H1 (cell line): ENCODE measurements at regions not wholly inside any gene's neighbourhood (a gene's known extent, or its start where the extent isn't known, plus 50 kb on each side); places are given as distances from the start of the nearest gene placed in this dataset.

Experiments
- CTCF ChIA-PET: fragments of 300-600 bp; sonication (Branson Sonifier 250); formaldehyde crosslinking; loops from one replicate; lab custom pipeline; 2021; ENCODE audit not compliant: partially characterized antibody; lab: Charles Lee
- POLR2A ChIA-PET: fragments of 300-600 bp; sonication (Branson Sonifier 250); formaldehyde crosslinking; loops from one replicate; lab custom pipeline; 2021; ENCODE audit warnings: inconsistent platforms; ENCODE audit not compliant: partially characterized antibody; lab: Charles Lee
- DNase-seq, 2 experiments: peaks; one replicate each; pipeline versions ENCODE4 v3.0.0 to v3.0.0-alpha.2; 2010 to 2022; ENCODE audit warnings: low spot score in 2 of 2, low read depth in 1 of 2, mixed read lengths in 1 of 2
- FAIRE-seq: peaks from 2 replicates; lab custom pipeline; 2011; peaks lifted over from hg19 to GRCh38; lab: Jason Lieb, UNC
- H2AFZ ChIP-seq: 2 replicates; pipeline ENCODE4 v1.8.1; 2012; ENCODE audit warnings: low read length, inconsistent platforms
- H2AK5ac ChIP-seq: 2 replicates; pipeline ENCODE4 v1.6.1; 2013; ENCODE audit warnings: low read depth, low read length
- H2BK120ac ChIP-seq: replicated peaks from 2 replicates; pipeline ENCODE3; 2013; ENCODE audit warnings: low read depth, low read length, inconsistent platforms
- H2BK12ac ChIP-seq: 2 replicates; pipeline ENCODE4 v1.6.1; 2013; ENCODE audit warnings: low read depth, low read length
- H2BK15ac ChIP-seq: 2 replicates; pipeline ENCODE4 v1.6.1; 2013; ENCODE audit warnings: low read length
- H2BK20ac ChIP-seq: 2 replicates; pipeline ENCODE4 v1.6.1; 2013; ENCODE audit warnings: low read length
- H2BK5ac ChIP-seq: 2 replicates; pipeline ENCODE4 v1.6.1; 2013; ENCODE audit warnings: low read depth, low read length
- H3K14ac ChIP-seq: 2 replicates; pipeline ENCODE4 v1.6.1; 2013; ENCODE audit warnings: inconsistent platforms; ENCODE audit not compliant: insufficient read length
- H3K18ac ChIP-seq: 2 replicates; pipeline ENCODE4 v1.6.1; 2013; ENCODE audit warnings: low read length; ENCODE audit errors: extremely low read depth
- H3K23ac ChIP-seq: 2 replicates; pipeline ENCODE4 v1.6.1; 2013; ENCODE audit warnings: inconsistent platforms; ENCODE audit not compliant: insufficient read length
- H3K23me2 ChIP-seq: 2 replicates; pipeline ENCODE4 v1.6.1; 2013; ENCODE audit warnings: low read depth, low read length
- H3K27ac ChIP-seq: 2 replicates; pipeline ENCODE4 v1.6.1; 2011; ENCODE audit warnings: low read depth, low read length, inconsistent platforms
- H3K27me3 ChIP-seq, 4 experiments: replicated peaks in 1 of 4; 1 replicate in 1 of 4; 2 replicates in 3 of 4; pipeline versions ENCODE4 v1.6.1 to v1.8.1; 2011 to 2013; ENCODE audit warnings: low read length in 3 of 4, mild to moderate bottlenecking in 3 of 4, inconsistent platforms in 2 of 4, mixed read lengths in 2 of 4, moderate library complexity in 1 of 4; ENCODE audit not compliant: control insufficient read depth in 3 of 4, insufficient read depth in 3 of 4; ENCODE audit errors: extremely low read depth in 1 of 4
- H3K36me3 ChIP-seq, 4 experiments: 2 replicates each; pipeline versions ENCODE4 v1.6.1 to v1.8.1; 2011 to 2013; ENCODE audit warnings: mild to moderate bottlenecking in 4 of 4, low read length in 3 of 4, moderate library complexity in 2 of 4, control low read depth in 1 of 4, inconsistent platforms in 1 of 4; ENCODE audit not compliant: insufficient read depth in 4 of 4, control insufficient read depth in 2 of 4
- H3K4ac ChIP-seq: replicated peaks from 2 replicates; pipeline ENCODE3; 2013; ENCODE audit warnings: low read length, low read depth, mixed read lengths, inconsistent platforms; ENCODE audit not compliant: insufficient read length
- H3K4me1 ChIP-seq, 4 experiments: replicated peaks in 1 of 4; 1 replicate in 1 of 4; 2 replicates in 3 of 4; pipeline versions ENCODE4 v1.6.1 to v1.8.1; 2011 to 2013; ENCODE audit warnings: low read length in 3 of 4, inconsistent platforms in 2 of 4, mixed read lengths in 1 of 4; ENCODE audit not compliant: insufficient read depth in 4 of 4, control insufficient read depth in 3 of 4
- H3K4me2 ChIP-seq, 2 experiments: 2 replicates each; pipeline versions ENCODE4 v1.6.1 to v1.8.1; 2011 to 2013; ENCODE audit warnings: low read depth in 2 of 2, low read length in 2 of 2, control low read depth in 1 of 2, inconsistent platforms in 1 of 2, mild to moderate bottlenecking in 1 of 2; ENCODE audit not compliant: insufficient read depth in 1 of 2
- H3K4me3 ChIP-seq, 4 experiments: fragments of 200-600, 300-600 bp in 1 of 4; sonication (generic), shearing (Covaris generic), sonication (Bioruptor Twin) in 1 of 4; 2 replicates each; pipeline versions ENCODE4 v1.5.1 to v1.8.1; 2011 to 2016; ENCODE audit warnings: low read length in 4 of 4, low read depth in 3 of 4, control low read depth in 2 of 4, inconsistent platforms in 2 of 4, mild to moderate bottlenecking in 2 of 4, mixed read lengths in 1 of 4, moderate library complexity in 1 of 4; ENCODE audit not compliant: insufficient read depth in 2 of 4; ENCODE audit errors: extremely low read depth in 1 of 4
- H3K56ac ChIP-seq: replicated peaks from 2 replicates; pipeline ENCODE3; 2013; ENCODE audit warnings: low read depth, mild to moderate bottlenecking, mixed read lengths, low read length, inconsistent platforms; ENCODE audit not compliant: insufficient read length
- H3K79me1 ChIP-seq: 2 replicates; pipeline ENCODE4 v1.6.1; 2013; ENCODE audit warnings: low read depth, low read length, control low read depth
- H3K79me2 ChIP-seq, 2 experiments: 2 replicates each; pipeline versions ENCODE4 v1.6.1 to v1.8.1; 2012 to 2013; ENCODE audit warnings: low read length in 2 of 2, mild to moderate bottlenecking in 2 of 2, inconsistent platforms in 1 of 2; ENCODE audit not compliant: insufficient read depth in 2 of 2, control insufficient read depth in 1 of 2
- H3K9ac ChIP-seq, 4 experiments: replicated peaks in 1 of 4; 1 replicate in 1 of 4; 2 replicates in 3 of 4; pipeline versions ENCODE4 v1.6.1 to v1.8.1; 2011 to 2013; ENCODE audit warnings: low read depth in 3 of 4, low read length in 3 of 4, control low read depth in 2 of 4, mild to moderate bottlenecking in 2 of 4, moderate library complexity in 2 of 4, inconsistent platforms in 1 of 4; ENCODE audit errors: extremely low read depth in 1 of 4
- H3K9me3 ChIP-seq, 2 experiments: 2 replicates each; pipeline versions ENCODE4 v1.6.1 to v1.8.1; 2012 to 2013; ENCODE audit warnings: mild to moderate bottlenecking in 2 of 2, moderate library complexity in 2 of 2, control low read depth in 1 of 2, inconsistent platforms in 1 of 2, low read depth in 1 of 2, low read length in 1 of 2, mixed read lengths in 1 of 2; ENCODE audit not compliant: insufficient read depth in 2 of 2
- H4K20me1 ChIP-seq, 2 experiments: replicated peaks in 1 of 2; 2 replicates each; pipeline versions ENCODE3 to v1.8.1; 2011 to 2013; ENCODE audit warnings: inconsistent platforms in 2 of 2, low read length in 2 of 2, mild to moderate bottlenecking in 1 of 2; ENCODE audit not compliant: insufficient read depth in 2 of 2, control insufficient read depth in 1 of 2
- H4K5ac ChIP-seq: 2 replicates; pipeline ENCODE4 v1.6.1; 2013; ENCODE audit warnings: low read length, low read depth, mixed read lengths, inconsistent platforms; ENCODE audit not compliant: insufficient read length
- H4K8ac ChIP-seq: 2 replicates; pipeline ENCODE4 v1.8.0; 2013; ENCODE audit warnings: mild to moderate bottlenecking, moderate library complexity, low read length, inconsistent platforms; ENCODE audit not compliant: insufficient read depth; ENCODE audit errors: extremely low read depth
- H4K91ac ChIP-seq: replicated peaks from 2 replicates; pipeline ENCODE3; 2013; ENCODE audit warnings: low read length, mixed read lengths, inconsistent platforms; ENCODE audit not compliant: insufficient read length
- FOSL1 ChIP-seq: IDR thresholded peaks from 2 replicates; pipeline ENCODE4 v1.6.1; 2011; ENCODE audit warnings: mild to moderate bottlenecking, low read depth, low read length, moderate library complexity; ENCODE audit not compliant: insufficient read depth
- GABPA ChIP-seq: IDR thresholded peaks from 2 replicates; pipeline ENCODE4 v1.6.1; 2011; ENCODE audit warnings: mild to moderate bottlenecking, low read length, moderate library complexity, borderline replicate concordance; ENCODE audit not compliant: insufficient read depth
- GTF2F1 ChIP-seq: IDR thresholded peaks from 2 replicates; pipeline ENCODE4 v1.6.1; 2012; ENCODE audit warnings: low read depth, low read length, improper control_type of control experiment, borderline replicate concordance
- WGBS, 2 experiments: shearing (Covaris generic) in 1 of 2; methylation state at CpG; one replicate each; pipeline versions ENCODE4 v1.1.6 to v1.1.7; 2013 to 2015; ENCODE audit warnings: low lambda C conversion rate in 2 of 2, mixed read lengths in 2 of 2, inconsistent platforms in 1 of 2, low coverage in 1 of 2, missing lambda C conversion rate in 1 of 2; ENCODE audit not compliant: insufficient replicate concordance in 2 of 2, insufficient coverage in 1 of 2, insufficient read length in 1 of 2; ENCODE audit errors: extremely low coverage in 1 of 2, missing lambda C conversion rate in 1 of 2; 5-methylcytosine and 5-hydroxymethylcytosine counted together

GRCh38 chr10:61010863-61011262 lies 66.9 kb upstream of the RHOBTB1 start:
- H3K27ac ChIP-seq = no peak overlapping the region
- H2BK15ac ChIP-seq = no peak overlapping the region
- H3K14ac ChIP-seq = no peak overlapping the region
- no peak overlapping the region for H3K18ac ChIP-seq
- H3K4me2 ChIP-seq = no peak overlapping the region
- H3K79me1 ChIP-seq = no peaks in the 10 kb centered on the region
- H3K56ac ChIP-seq = no peak overlapping the region
- POLR2A ChIA-PET = no interaction called here
- no peak overlapping the region for H4K5ac ChIP-seq
- H4K8ac ChIP-seq = no peak overlapping the region
- H3K79me2 ChIP-seq = no peaks in the 10 kb centered on the region
- H3K4ac ChIP-seq = no peak overlapping the region
- H2BK20ac ChIP-seq = no peak overlapping the region
- no peaks in the 10 kb centered on the region for H3K4me1 ChIP-seq
- CTCF ChIA-PET = interaction anchor here (1.0 to 1.6 kb wide), 3 partner anchors 39 to 194 kb away, joined by 3 to 4 read pairs (median 3); no protein-coding TSS in a partner anchor
- 0 out of 2 replicates have a peak overlapping the region, but pooled peaks have one; percentile 11 for H2AFZ ChIP-seq
- no peak overlapping the region for H2BK5ac ChIP-seq
- no peak for DNase-seq
- FAIRE-seq = no peak
- H3K27me3 ChIP-seq = no peaks in the 10 kb centered on the region
- no peak overlapping the region for H3K4me3 ChIP-seq
- H2BK12ac ChIP-seq = no peak overlapping the region
- TF ChIP-seq FOSL1 (no peak), GABPA (no peak), GTF2F1 (no peak)
- TF ChIP-seq, all 59 proteins: peak for 0
- Histone ChIP-seq H3K9me3 (no peaks in the 10 kb centered on the region), H2BK120ac (no peak overlapping the region), H3K23me2 (no peaks in the 10 kb centered on the region), H2AK5ac (no peak overlapping the region), H3K36me3 (no peaks in the 10 kb centered on the region), H3K23ac (no peak overlapping the region), H4K20me1 (no peaks in the 10 kb centered on the region), H3K9ac (no peak overlapping the region), H4K91ac (no peak overlapping the region)
- 100% methylated on average over 1 of the region's 1 CpG; no CpG with 5 or more reads in 1 of the 2 experiments for WGBS, 2 experiments
